GM12872 (cell line): ENCODE measurements at regions not wholly inside any gene's neighbourhood (a gene's known extent, or its start where the extent isn't known, plus 50 kb on each side); places are given as distances from the start of the nearest gene placed in this dataset.

ENCODE experiments used
- TF ChIP-seq, protein P1 (sequence below): IDR thresholded peaks from 3 replicates; pipeline ENCODE4 v1.5.1; 2011; ENCODE audit warnings: low read depth, mild to moderate bottlenecking, low read length, moderate library complexity; ENCODE audit not compliant: insufficient read depth

DNA sequence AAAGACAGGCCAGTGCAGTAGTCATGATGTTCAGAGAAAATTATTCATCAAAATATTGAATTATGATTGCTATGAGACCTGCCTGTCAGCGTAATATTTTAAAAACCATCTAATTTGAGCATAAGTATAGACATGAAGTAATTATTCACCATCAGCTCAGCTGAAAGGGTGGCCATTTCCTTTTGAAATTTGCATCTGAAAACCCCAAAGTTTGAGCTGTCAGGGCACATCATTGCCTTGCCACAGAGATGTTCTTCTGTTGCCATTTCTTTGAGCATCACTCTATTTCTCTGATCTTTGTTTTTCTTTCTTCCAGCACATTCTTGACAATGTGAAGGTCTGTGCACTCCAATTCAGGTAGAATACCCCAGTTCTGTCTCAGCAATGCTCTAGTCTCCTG is 147.5 kb upstream of the RHOBTB1 start:
- TF ChIP-seq, protein P1, sequence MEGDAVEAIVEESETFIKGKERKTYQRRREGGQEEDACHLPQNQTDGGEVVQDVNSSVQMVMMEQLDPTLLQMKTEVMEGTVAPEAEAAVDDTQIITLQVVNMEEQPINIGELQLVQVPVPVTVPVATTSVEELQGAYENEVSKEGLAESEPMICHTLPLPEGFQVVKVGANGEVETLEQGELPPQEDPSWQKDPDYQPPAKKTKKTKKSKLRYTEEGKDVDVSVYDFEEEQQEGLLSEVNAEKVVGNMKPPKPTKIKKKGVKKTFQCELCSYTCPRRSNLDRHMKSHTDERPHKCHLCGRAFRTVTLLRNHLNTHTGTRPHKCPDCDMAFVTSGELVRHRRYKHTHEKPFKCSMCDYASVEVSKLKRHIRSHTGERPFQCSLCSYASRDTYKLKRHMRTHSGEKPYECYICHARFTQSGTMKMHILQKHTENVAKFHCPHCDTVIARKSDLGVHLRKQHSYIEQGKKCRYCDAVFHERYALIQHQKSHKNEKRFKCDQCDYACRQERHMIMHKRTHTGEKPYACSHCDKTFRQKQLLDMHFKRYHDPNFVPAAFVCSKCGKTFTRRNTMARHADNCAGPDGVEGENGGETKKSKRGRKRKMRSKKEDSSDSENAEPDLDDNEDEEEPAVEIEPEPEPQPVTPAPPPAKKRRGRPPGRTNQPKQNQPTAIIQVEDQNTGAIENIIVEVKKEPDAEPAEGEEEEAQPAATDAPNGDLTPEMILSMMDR = no peak

- TF ChIP-seq, protein P1 = no peak
Observed at GRCh38 chr10:61089251-61089650, 145.3 kb upstream of the RHOBTB1 start.

DNA sequence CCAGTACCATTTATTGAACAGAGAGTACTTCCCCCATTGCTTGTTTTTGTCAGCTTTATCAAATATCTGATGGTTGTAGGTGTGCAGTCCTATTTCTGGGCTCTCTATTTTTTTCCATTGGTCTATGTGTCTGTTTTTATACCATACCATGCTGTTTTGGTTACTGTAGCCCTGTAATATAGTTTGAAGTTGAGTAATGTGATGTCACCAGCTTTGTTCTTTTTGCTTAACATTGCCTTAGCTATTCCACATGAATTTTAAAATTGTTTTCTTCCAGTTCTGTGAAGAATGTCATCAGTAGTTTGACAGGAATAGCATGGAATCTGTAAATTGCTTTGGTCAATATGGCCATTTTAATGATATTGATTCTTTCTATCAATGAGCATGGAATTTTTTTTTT is 140.5 kb upstream of the RHOBTB1 start:
- TF ChIP-seq, protein P1 = no peak

DNA sequence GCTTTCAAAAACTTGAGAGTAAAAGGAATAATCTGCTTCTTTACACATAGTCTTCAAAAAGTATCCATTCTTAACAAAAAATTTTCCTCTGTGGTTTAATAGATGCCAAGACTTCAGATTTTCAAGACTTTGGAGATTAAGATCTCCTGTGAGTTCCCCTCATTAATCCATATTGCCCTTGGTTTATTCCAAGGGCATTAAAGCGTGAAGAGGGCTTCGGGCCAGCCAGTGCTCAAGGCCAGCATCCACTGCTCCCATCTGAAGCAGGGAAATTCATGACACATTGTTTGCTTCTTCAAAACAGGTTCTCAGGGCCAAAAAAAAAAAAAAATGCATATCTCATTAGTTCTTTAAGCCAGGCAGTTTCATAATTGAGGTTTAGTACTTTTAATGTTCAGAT is 137.3 kb upstream of the RHOBTB1 start:
- TF ChIP-seq, protein P1 = no peak

- TF ChIP-seq, protein P1 = no peak
Observed at GRCh38 chr10:61078542-61079275, 134.7 kb upstream of the RHOBTB1 start.

- TF ChIP-seq, protein P1 = no peak
Observed at GRCh38 chr10:61076572-61077114, 132.7 kb upstream of the RHOBTB1 start.

- TF ChIP-seq, protein P1 = no peak
Observed at GRCh38 chr10:61073391-61073790, 129.4 kb upstream of the RHOBTB1 start.
